Breast epithelium (tissue), 4 donors: ENCODE measurements at regions not wholly inside any gene's neighbourhood (a gene's known extent, or its start where the extent isn't known, plus 50 kb on each side); places are given as distances from the start of the nearest gene placed in this dataset.

ENCODE experiments used
- DNase-seq, 2 donors: peaks; one replicate each; pipeline ENCODE4 v3.0.0-alpha.2; 2019; ENCODE audit warnings: low spot score in 2 of 2
- H3K27ac ChIP-seq, 2 donors: fragments of 200-600 bp; sonication (generic) in 1 of 2; one replicate each; pipeline ENCODE4 v1.5.1; 2016 to 2019; ENCODE audit warnings: mild to moderate bottlenecking in 1 of 2
- H3K27me3 ChIP-seq, 2 donors: fragments of 200-600 bp; sonication (generic) in 1 of 2; one replicate each; pipeline versions ENCODE4 v1.5.1 to v1.6.0; 2017 to 2019; ENCODE audit warnings: control low read depth in 1 of 2, mild to moderate bottlenecking in 1 of 2
- H3K36me3 ChIP-seq: fragments of 200-600 bp; one replicate; pipeline ENCODE4 v1.5.1; 2019
- H3K4me1 ChIP-seq, 2 donors: fragments of 200-600 bp; sonication (generic); one replicate each; pipeline ENCODE4 v1.5.1; 2016 to 2019; ENCODE audit warnings: control low read depth in 1 of 2
- H3K4me3 ChIP-seq, 3 donors: fragments of 200-600 bp; sonication (generic); 1 replicate in 2 of 3; 2 replicates in 1 of 3; pipeline ENCODE4 v1.5.1; 2016 to 2019; ENCODE audit warnings: mild to moderate bottlenecking in 3 of 3, moderate library complexity in 2 of 3
- H3K9me3 ChIP-seq, 2 donors: fragments of 200-600 bp; sonication (generic) in 1 of 2; one replicate each; pipeline ENCODE4 v1.5.1; 2016 to 2019; ENCODE audit warnings: control low read depth in 1 of 2
- POLR2A ChIP-seq: fragments of 450-650 bp; IDR thresholded peaks from one replicate; pipeline ENCODE4 v1.6.1; 2016; ENCODE audit warnings: antibody characterized with exemption, mild to moderate bottlenecking, moderate library complexity
- POLR2AphosphoS5 ChIP-seq, 3 donors: sonication (generic); formaldehyde crosslinking; IDR thresholded peaks; one replicate each; pipeline ENCODE4 v1.6.1; 2017; ENCODE audit warnings: antibody characterized with exemption in 3 of 3
- intact Hi-C: fragments of 100-400 bp; cut with DNase I; formaldehyde crosslinking; loops from one replicate; pipeline ENCODE4 v1.15.1; 2023; ENCODE audit warnings: low total_unique reads
- TF ChIP-seq, protein P1 (sequence below), 3 donors: fragments of 450-650 bp; IDR thresholded peaks; one replicate each; pipeline ENCODE4 v1.5.1; 2016 to 2017; ENCODE audit warnings: antibody characterized with exemption in 3 of 3, mild to moderate bottlenecking in 3 of 3, moderate library complexity in 3 of 3

DNA sequence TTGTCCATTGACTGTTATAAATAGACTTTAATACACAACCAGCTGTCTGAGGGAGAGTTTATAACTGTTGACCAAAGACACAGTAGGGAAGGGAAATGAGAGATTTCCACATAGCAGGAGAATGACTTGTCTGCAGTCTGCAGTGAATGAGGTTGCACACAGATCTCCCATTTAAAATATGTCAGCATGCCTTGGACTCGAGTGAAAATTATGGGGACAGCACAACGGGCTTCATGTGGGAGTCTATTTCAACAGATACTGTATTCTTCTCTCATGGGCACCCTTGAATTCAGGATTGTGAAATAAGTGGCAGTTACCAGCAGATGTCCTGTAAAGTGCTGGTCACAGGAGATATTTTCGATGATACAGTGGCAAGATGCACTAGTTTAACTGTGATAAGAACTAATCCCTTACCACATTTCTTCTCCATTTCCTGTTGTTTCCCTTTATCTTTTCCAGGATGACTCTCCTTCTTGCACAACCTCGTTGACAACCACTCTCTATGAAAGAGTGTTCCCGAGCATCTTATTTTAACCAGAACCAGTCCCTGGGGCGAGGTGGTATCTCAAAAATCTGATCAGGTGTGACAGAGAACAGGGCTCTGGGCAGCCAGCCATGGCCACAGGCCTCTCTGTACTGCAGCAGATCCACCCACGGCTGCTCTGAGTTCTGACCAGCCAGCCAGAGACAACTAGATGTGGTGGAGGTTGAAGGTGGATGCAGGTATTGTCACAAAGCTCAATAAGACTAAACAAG lies 51.5 kb upstream of the MAP3K1 start:
- Histone ChIP-seq H3K4me1 (peaks cover 0 to 5% of the 10 kb centered on the region in 2 donors), H3K27ac (peak overlapping the region; percentile 28 to 54), H3K4me3 (no peak overlapping the region), H3K27me3 (no peaks in the 10 kb centered on the region), H3K36me3 (no peaks in the 10 kb centered on the region), H3K9me3 (no peaks in the 10 kb centered on the region)
- TF ChIP-seq POLR2AphosphoS5 (IDR thresholded peaks at IDR 0.05) (no peak), POLR2A (no peak)
- TF ChIP-seq, protein P1, sequence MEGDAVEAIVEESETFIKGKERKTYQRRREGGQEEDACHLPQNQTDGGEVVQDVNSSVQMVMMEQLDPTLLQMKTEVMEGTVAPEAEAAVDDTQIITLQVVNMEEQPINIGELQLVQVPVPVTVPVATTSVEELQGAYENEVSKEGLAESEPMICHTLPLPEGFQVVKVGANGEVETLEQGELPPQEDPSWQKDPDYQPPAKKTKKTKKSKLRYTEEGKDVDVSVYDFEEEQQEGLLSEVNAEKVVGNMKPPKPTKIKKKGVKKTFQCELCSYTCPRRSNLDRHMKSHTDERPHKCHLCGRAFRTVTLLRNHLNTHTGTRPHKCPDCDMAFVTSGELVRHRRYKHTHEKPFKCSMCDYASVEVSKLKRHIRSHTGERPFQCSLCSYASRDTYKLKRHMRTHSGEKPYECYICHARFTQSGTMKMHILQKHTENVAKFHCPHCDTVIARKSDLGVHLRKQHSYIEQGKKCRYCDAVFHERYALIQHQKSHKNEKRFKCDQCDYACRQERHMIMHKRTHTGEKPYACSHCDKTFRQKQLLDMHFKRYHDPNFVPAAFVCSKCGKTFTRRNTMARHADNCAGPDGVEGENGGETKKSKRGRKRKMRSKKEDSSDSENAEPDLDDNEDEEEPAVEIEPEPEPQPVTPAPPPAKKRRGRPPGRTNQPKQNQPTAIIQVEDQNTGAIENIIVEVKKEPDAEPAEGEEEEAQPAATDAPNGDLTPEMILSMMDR (IDR thresholded peaks at IDR 0.05): no peak
- intact Hi-C loops: no loop called here
- DNase-seq: peak; percentile 64 to 76

DNA sequence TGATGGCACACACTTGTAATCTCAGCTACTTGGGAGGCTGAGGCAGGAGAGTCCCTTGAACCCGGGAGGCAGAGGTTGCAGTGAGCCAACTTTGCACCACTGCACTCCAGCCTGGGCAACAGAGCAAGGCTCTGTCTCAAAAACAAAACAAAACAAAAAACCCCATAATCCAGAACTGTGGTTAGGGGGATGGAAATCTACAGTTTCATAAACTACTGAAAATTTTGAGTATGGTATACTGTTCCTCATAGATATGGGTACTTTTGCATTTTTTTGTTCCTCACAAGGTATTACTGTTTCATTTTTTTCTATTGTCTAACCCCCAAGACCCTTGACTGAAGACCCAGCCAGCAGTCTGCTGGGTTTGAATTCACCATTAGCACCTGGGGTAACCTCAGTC lies 52.2 kb upstream of the MAP3K1 start:
- Histone ChIP-seq H3K9me3 (no peaks in the 10 kb centered on the region), H3K4me1 (peaks cover 0 to 5% of the 10 kb centered on the region in 2 donors), H3K36me3 (no peaks in the 10 kb centered on the region), H3K27ac (peak overlapping the region; percentile 28 to 54), H3K27me3 (no peaks in the 10 kb centered on the region), H3K4me3 (no peak overlapping the region)
- TF ChIP-seq, protein P1 (IDR thresholded peaks at IDR 0.05): no peak
- TF ChIP-seq POLR2AphosphoS5 (IDR thresholded peaks at IDR 0.05) (no peak), POLR2A (no peak)
- intact Hi-C loops: no loop called here
- DNase-seq: no peak

DNA sequence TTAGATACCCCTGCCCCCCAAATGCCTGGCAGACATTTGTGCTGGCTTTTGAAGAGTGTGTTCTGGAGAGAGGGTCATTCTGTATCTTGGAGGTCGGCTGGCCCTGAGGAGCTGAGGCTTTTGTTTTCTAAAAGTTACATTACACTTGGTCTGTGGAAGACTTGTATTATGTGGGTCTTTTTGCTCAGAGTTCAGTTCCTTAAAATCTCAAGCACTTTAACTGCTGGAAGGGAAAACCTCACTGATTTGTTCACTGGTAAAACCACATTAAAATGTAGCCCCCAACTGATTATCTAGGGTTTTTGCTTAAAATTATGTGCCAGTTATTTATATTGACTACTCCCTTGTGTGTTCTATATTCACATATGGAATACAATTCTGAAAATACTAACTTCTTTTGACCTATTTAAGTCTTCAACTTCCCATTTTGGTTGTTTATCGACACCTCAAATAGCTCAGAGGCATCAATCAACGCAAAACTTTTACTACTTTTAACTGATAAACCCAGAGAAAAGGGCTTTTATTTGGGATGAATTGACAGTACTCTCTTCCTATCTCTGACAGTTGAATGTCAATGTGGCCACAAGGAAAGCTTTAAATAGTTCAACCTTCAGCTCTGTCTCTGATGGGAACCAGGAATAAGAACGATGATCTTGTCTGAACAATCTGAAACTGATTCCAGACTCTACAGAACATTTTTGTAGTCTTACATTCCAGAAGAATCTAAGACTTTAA lies 54.0 kb upstream of the MAP3K1 start:
- H3K4me1 ChIP-seq: peaks cover 0 to 5% of the 10 kb centered on the region in 2 donors
- H3K27ac ChIP-seq: no peak overlapping the region
- no peak for DNase-seq
- intact Hi-C loops: no loop called here
- TF ChIP-seq POLR2A: no peak
- TF ChIP-seq POLR2AphosphoS5 (IDR thresholded peaks at IDR 0.05): no peak
- TF ChIP-seq, protein P1 (IDR thresholded peaks at IDR 0.05): no peak
- H3K9me3 ChIP-seq: no peaks in the 10 kb centered on the region
- no peaks in the 10 kb centered on the region for H3K27me3 ChIP-seq
- H3K36me3 ChIP-seq: no peaks in the 10 kb centered on the region
- H3K4me3 ChIP-seq: no peak overlapping the region

DNA sequence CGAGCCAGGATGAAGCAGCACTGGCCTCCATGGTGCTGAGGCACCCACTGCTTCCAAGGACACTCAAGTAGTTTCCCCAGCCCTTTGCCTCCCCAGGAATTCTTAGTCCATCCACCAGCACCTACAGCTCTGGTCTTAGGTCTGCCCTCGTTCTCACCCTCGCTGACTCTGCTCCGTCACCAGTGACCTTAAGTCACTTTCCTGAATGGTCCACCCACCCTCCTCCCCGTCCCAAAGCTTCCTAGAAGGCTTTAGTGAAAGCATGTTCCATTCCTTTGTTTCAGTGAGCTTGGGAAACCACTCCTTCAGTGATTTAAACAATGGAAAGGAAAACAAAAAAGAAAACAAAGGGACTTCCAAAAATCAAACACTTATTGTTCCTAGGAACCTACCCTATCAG lies 54.6 kb upstream of the MAP3K1 start:
- Histone ChIP-seq H3K36me3 (no peaks in the 10 kb centered on the region), H3K9me3 (no peaks in the 10 kb centered on the region), H3K27ac (no peak overlapping the region), H3K4me1 (peaks cover 0 to 5% of the 10 kb centered on the region in 2 donors), H3K27me3 (no peaks in the 10 kb centered on the region), H3K4me3 (no peak overlapping the region)
- TF ChIP-seq, protein P1 (IDR thresholded peaks at IDR 0.05): no peak
- TF ChIP-seq POLR2A: no peak
- TF ChIP-seq POLR2AphosphoS5 (IDR thresholded peaks at IDR 0.05): no peak
- intact Hi-C loops: no loop called here
- DNase-seq: no peak
